C4-2B (cell line): ENCODE measurements at regions not wholly inside any gene's neighbourhood (a gene's known extent, or its start where the extent isn't known, plus 50 kb on each side); places are given as distances from the start of the nearest gene placed in this dataset.

Experiments
- H3K27ac ChIP-seq: fragments of 450-650 bp; 2 replicates; pipeline ENCODE4 v1.5.1; 2017
- CTCF ChIP-seq: fragments of 450-650 bp; conservative IDR thresholded peaks from 2 replicates; pipeline ENCODE4 v1.5.1; 2017; ENCODE audit warnings: mild to moderate bottlenecking
- ZFX ChIP-seq: fragments of 450-650 bp; IDR thresholded peaks from 2 replicates; pipeline ENCODE4 v1.6.1; 2017

- no peak for TF ChIP-seq ZFX
- TF ChIP-seq CTCF = no peak
- H3K27ac ChIP-seq = no peak overlapping the region
Observed at GRCh38 chr1:178572604-178573003, 59.7 kb downstream of the TEX35 start.

- H3K27ac ChIP-seq = no peak overlapping the region
- no peak for TF ChIP-seq ZFX
- no peak for TF ChIP-seq CTCF
Observed at GRCh38 chr1:178573330-178573729, 60.4 kb downstream of the TEX35 start.

GRCh38 chr1:178574345-178574744, 61.4 kb downstream of the TEX35 start:
- H3K27ac ChIP-seq = no peak overlapping the region
- no peak for TF ChIP-seq ZFX
- no peak for TF ChIP-seq CTCF

GRCh38 chr1:178575611-178576361, 62.9 kb downstream of the TEX35 start:
- H3K27ac ChIP-seq = no peak overlapping the region
- no peak for TF ChIP-seq CTCF
- no peak for TF ChIP-seq ZFX

- TF ChIP-seq CTCF = no peak
- no peak for TF ChIP-seq ZFX
- H3K27ac ChIP-seq = no peak overlapping the region
Observed at GRCh38 chr1:178576841-178577240, 63.9 kb downstream of the TEX35 start.

- no peak overlapping the region for H3K27ac ChIP-seq
- no peak for TF ChIP-seq ZFX
- TF ChIP-seq CTCF = no peak
Observed at GRCh38 chr1:178577882-178578281, 65.0 kb downstream of the TEX35 start.

GRCh38 chr1:178578541-178578940, 65.6 kb downstream of the TEX35 start:
- TF ChIP-seq ZFX = no peak
- no peak for TF ChIP-seq CTCF
- no peak overlapping the region for H3K27ac ChIP-seq
